Caco-2 (cell line): ENCODE measurements at regions not wholly inside any gene's neighbourhood (a gene's known extent, or its start where the extent isn't known, plus 50 kb on each side); places are given as distances from the start of the nearest gene placed in this dataset.
A peak's percentile ranks its signal among the peaks of the same experiment; 100 is the strongest.
"Not testable (repeated sequence)": the region's sequence is repeated elsewhere in the genome, so short reads cannot be mapped to it uniquely, and the experiment has no call there.

Source experiments
- BruUV-seq: library from RNA; stranded (reverse); fragments of 400-500 nt; replicated peaks from 2 replicates; lab custom pipeline; 2021; lab: Mats Ljungman, UMichigan
- CTCF ChIA-PET: fragments of 300-600 bp; sonication (Branson Sonifier 250); formaldehyde crosslinking; loops from one replicate; lab custom pipeline; 2022; ENCODE audit warnings: antibody characterized with exemption; lab: Charles Lee
- POLR2A ChIA-PET: fragments of 300-600 bp; sonication (Branson Sonifier 250); formaldehyde crosslinking; loops from one replicate; lab custom pipeline; 2022; ENCODE audit warnings: antibody characterized with exemption; lab: Charles Lee
- DNase-seq, 2 experiments: peaks; one replicate each; pipeline versions ENCODE4 v3.0.0 to v3.0.0-alpha.2; 2020 to 2022
- H3K27me3 ChIP-seq: replicated peaks from 2 replicates; pipeline ENCODE4 v1.6.0; 2011; ENCODE audit warnings: low read length; ENCODE audit not compliant: control insufficient read depth, insufficient read depth
- H3K36me3 ChIP-seq: 2 replicates; pipeline ENCODE4 v1.5.1; 2011; ENCODE audit warnings: low read length; ENCODE audit not compliant: control insufficient read depth, insufficient read depth
- H3K4me1 ChIP-seq: fragments of 250-450 bp; sonication (Bioruptor Pico); 2 replicates; pipeline ENCODE4 v1.5.1; 2020; ENCODE audit warnings: mild to moderate bottlenecking
- H3K4me3 ChIP-seq: 2 replicates; pipeline ENCODE4 v1.5.1; 2011; ENCODE audit warnings: low read depth, mild to moderate bottlenecking, control low read depth, low read length
- H3K9me3 ChIP-seq: fragments of 250-450 bp; sonication (Bioruptor Pico); 2 replicates; pipeline ENCODE4 v1.5.1; 2020; ENCODE audit warnings: mild to moderate bottlenecking, moderate library complexity
- H3K27ac Mint-ChIP-seq: one replicate; pipeline ENCODE4 v1.8.0; 2022; ENCODE audit warnings: mixed read lengths; ENCODE audit not compliant: unreplicated experiment
- H3K27me3 Mint-ChIP-seq: one replicate; pipeline ENCODE4 v1.8.0; 2022; ENCODE audit warnings: mixed read lengths; ENCODE audit not compliant: insufficient read depth, unreplicated experiment
- H3K36me3 Mint-ChIP-seq: one replicate; pipeline ENCODE4 v1.8.0; 2022; ENCODE audit warnings: mild to moderate bottlenecking, mixed read lengths; ENCODE audit not compliant: insufficient read depth, unreplicated experiment
- H3K4me1 Mint-ChIP-seq: one replicate; pipeline ENCODE4 v1.8.0; 2022; ENCODE audit warnings: low read depth, mixed read lengths; ENCODE audit not compliant: unreplicated experiment
- H3K4me3 Mint-ChIP-seq: one replicate; pipeline ENCODE4 v1.8.0; 2022; ENCODE audit warnings: mild to moderate bottlenecking, moderate library complexity, mixed read lengths; ENCODE audit not compliant: unreplicated experiment
- H3K9me3 Mint-ChIP-seq: one replicate; pipeline ENCODE4 v1.8.0; 2022; ENCODE audit warnings: mixed read lengths; ENCODE audit not compliant: unreplicated experiment
- CTCF ChIP-seq, 2 experiments: fragments of 200-600 bp in 1 of 2; IDR thresholded peaks; 1 replicate in 1 of 2; 2 replicates in 1 of 2; pipeline versions ENCODE4 v1.5.1 to v1.8.0; 2011 to 2022; ENCODE audit warnings: antibody characterized with exemption in 1 of 2, control low read depth in 1 of 2, inconsistent platforms in 1 of 2, low read depth in 1 of 2, low read length in 1 of 2, mild to moderate bottlenecking in 1 of 2, moderate library complexity in 1 of 2; ENCODE audit not compliant: insufficient read depth in 1 of 2, severe bottlenecking in 1 of 2, unreplicated experiment in 1 of 2
- intact Hi-C: fragments of 100-400 bp; cut with micrococcal nuclease; formaldehyde crosslinking; loops from one replicate; pipeline ENCODE4 v1.10.0; 2022; ENCODE audit not compliant: unreplicated experiment

GRCh38 chr3:140863580-140864009 is 78.0 kb upstream of the SLC25A36 start:
- Mint-ChIP-seq H3K4me3 (no peak overlapping the region), H3K36me3 (peaks cover 6% of the 10 kb centered on the region), H3K9me3 (no peaks in the 10 kb centered on the region), H3K4me1 (peaks cover 8% of the 10 kb centered on the region), H3K27ac (no peak overlapping the region), H3K27me3 (peaks cover 8% of the 10 kb centered on the region)
- ChIA-PET POLR2A (no interaction called here), CTCF (interaction anchor here (0.7 kb wide), 1 partner anchor 587 kb away, joined by 3 read pairs; no protein-coding TSS in a partner anchor)
- no peaks in the 10 kb centered on the region for H3K36me3 ChIP-seq
- H3K4me3 ChIP-seq = no peak overlapping the region
- no peaks in the 10 kb centered on the region for H3K4me1 ChIP-seq
- BruUV-seq = no TSS peak
- no peaks in the 10 kb centered on the region for H3K27me3 ChIP-seq
- peak; percentile 33 to 50 for TF ChIP-seq CTCF (IDR thresholded peaks at IDR 0.05; ENCODE audit: insufficient read depth in 1 of 2, low read depth in 1 of 2, low read length in 1 of 2, severe bottlenecking in 1 of 2, unreplicated experiment in 1 of 2)
- intact Hi-C loops = loop anchor here (1.0 to 5.0 kb wide), 3 partner anchors 311 to 927 kb away; no protein-coding TSS in a partner anchor
- peak; percentile 46 to 73 for DNase-seq
- no peaks in the 10 kb centered on the region for H3K9me3 ChIP-seq

- no peaks in the 10 kb centered on the region for H3K4me1 Mint-ChIP-seq
- no peak for TF ChIP-seq CTCF (IDR thresholded peaks at IDR 0.05; ENCODE audit: insufficient read depth in 1 of 2, low read depth in 1 of 2, low read length in 1 of 2, severe bottlenecking in 1 of 2, unreplicated experiment in 1 of 2)
- ChIA-PET CTCF (no interaction called here), POLR2A (no interaction called here)
- no peaks in the 10 kb centered on the region for H3K36me3 Mint-ChIP-seq
- H3K36me3 ChIP-seq = no peaks in the 10 kb centered on the region
- H3K4me1 ChIP-seq = no peaks in the 10 kb centered on the region
- H3K27me3 Mint-ChIP-seq = no peaks in the 10 kb centered on the region
- H3K4me3 Mint-ChIP-seq = no peak overlapping the region
- no peaks in the 10 kb centered on the region for H3K27me3 ChIP-seq
- DNase-seq = no peak
- H3K4me3 ChIP-seq = no peak overlapping the region
- BruUV-seq = no TSS peak
- no peaks in the 10 kb centered on the region for H3K9me3 Mint-ChIP-seq
- H3K27ac Mint-ChIP-seq = no peak overlapping the region
- intact Hi-C loops = no loop called here
- H3K9me3 ChIP-seq = no peaks in the 10 kb centered on the region
Observed at GRCh38 chr3:140870351-140870750, 71.3 kb upstream of the SLC25A36 start.

GRCh38 chr3:140871022-140871421 is 70.6 kb upstream of the SLC25A36 start:
- no peak for DNase-seq
- H3K36me3 ChIP-seq = no peaks in the 10 kb centered on the region
- Mint-ChIP-seq H3K4me3 (no peak overlapping the region), H3K36me3 (no peaks in the 10 kb centered on the region), H3K4me1 (no peaks in the 10 kb centered on the region), H3K27me3 (no peaks in the 10 kb centered on the region), H3K27ac (no peak overlapping the region), H3K9me3 (no peaks in the 10 kb centered on the region)
- no TSS peak for BruUV-seq
- no peaks in the 10 kb centered on the region for H3K4me1 ChIP-seq
- TF ChIP-seq CTCF (IDR thresholded peaks at IDR 0.05; ENCODE audit: insufficient read depth in 1 of 2, low read depth in 1 of 2, low read length in 1 of 2, severe bottlenecking in 1 of 2, unreplicated experiment in 1 of 2) = no peak
- intact Hi-C loops = no loop called here
- H3K4me3 ChIP-seq = no peak overlapping the region
- no peaks in the 10 kb centered on the region for H3K27me3 ChIP-seq
- POLR2A ChIA-PET = no interaction called here
- no peaks in the 10 kb centered on the region for H3K9me3 ChIP-seq
- CTCF ChIA-PET = no interaction called here

- intact Hi-C loops, H3K4me3 ChIP-seq, H3K4me1 Mint-ChIP-seq, DNase-seq, POLR2A ChIA-PET, H3K27ac Mint-ChIP-seq, H3K36me3 ChIP-seq, CTCF ChIA-PET, H3K4me1 ChIP-seq, H3K27me3 ChIP-seq, BruUV-seq, H3K4me3 Mint-ChIP-seq, H3K36me3 Mint-ChIP-seq, H3K9me3 ChIP-seq, H3K27me3 Mint-ChIP-seq: not testable (repeated sequence)
- H3K9me3 Mint-ChIP-seq = peaks cover 10% of the 10 kb centered on the region
Observed at GRCh38 chr3:140872165-140872564, 69.5 kb upstream of the SLC25A36 start.
